C4-2B (cell line): ENCODE measurements at regions not wholly inside any gene's neighbourhood (a gene's known extent, or its start where the extent isn't known, plus 50 kb on each side); places are given as distances from the start of the nearest gene placed in this dataset.

Experiments used
- CTCF ChIP-seq: fragments of 450-650 bp; conservative IDR thresholded peaks from 2 replicates; pipeline ENCODE4 v1.5.1; 2017; ENCODE audit warnings: mild to moderate bottlenecking
- ZFX ChIP-seq: fragments of 450-650 bp; IDR thresholded peaks from 2 replicates; pipeline ENCODE4 v1.6.1; 2017

GRCh38 chr10:124259139-124259825 lies 159.4 kb downstream of the OAT start:
- TF ChIP-seq CTCF (no peak; the same call in 1 of the 2 replicates), ZFX (no peak)
